Activated CD4-positive, CD25-positive, alpha-beta regulatory T cell (primary cell): ENCODE measurements at regions not wholly inside any gene's neighbourhood (a gene's known extent, or its start where the extent isn't known, plus 50 kb on each side); places are given as distances from the start of the nearest gene placed in this dataset.
"Not testable (repeated sequence)": the region's sequence is repeated elsewhere in the genome, so short reads cannot be mapped to it uniquely, and the experiment has no call there.

Experiments used
- DNase-seq, 4 experiments: peaks; one replicate each; lab custom pipeline; 2025; lab: John Stamatoyannopoulos, UW

GRCh38 chr17:34472363-34472762, 107.0 kb upstream of the TMEM132E start:
- DNase-seq = no peak

- not testable (repeated sequence) for DNase-seq
These were observed 108.1 kb upstream of the TMEM132E start for GRCh38 chr17:34471278-34471677.

GRCh38 chr17:34465789-34466188, 102.8 kb upstream of the CCL1 start:
- DNase-seq = no peak

GRCh38 chr17:34464812-34465211, 101.8 kb upstream of the CCL1 start:
- DNase-seq = no peak

- no peak for DNase-seq
These were observed 95.2 kb upstream of the CCL1 start for GRCh38 chr17:34458266-34458665.

- DNase-seq = no peak
These were observed 93.1 kb upstream of the CCL1 start for GRCh38 chr17:34456121-34456520.

- DNase-seq = no peak
These were observed 89.7 kb upstream of the CCL1 start for GRCh38 chr17:34452769-34453168.

- DNase-seq = no peak
These were observed 88.3 kb upstream of the CCL1 start for GRCh38 chr17:34451313-34451712.

- no peak for DNase-seq
These were observed 84.4 kb upstream of the CCL1 start for GRCh38 chr17:34447406-34447805.

GRCh38 chr17:34445101-34445500, 82.1 kb upstream of the CCL1 start:
- no peak for DNase-seq

GRCh38 chr17:34443619-34444469, 80.8 kb upstream of the CCL1 start:
- no peak for DNase-seq

GRCh38 chr17:34442387-34443111, 79.5 kb upstream of the CCL1 start:
- DNase-seq = no peak

- DNase-seq = no peak
These were observed 74.2 kb upstream of the CCL1 start for GRCh38 chr17:34437188-34437587.

- DNase-seq = no peak
These were observed 73.6 kb upstream of the CCL1 start for GRCh38 chr17:34436607-34437006.

GRCh38 chr17:34435182-34435928, 72.3 kb upstream of the CCL1 start:
- no peak for DNase-seq

GRCh38 chr17:34434052-34434451, 71.0 kb upstream of the CCL1 start:
- DNase-seq = no peak

GRCh38 chr17:34424814-34425491, 61.9 kb upstream of the CCL1 start:
- DNase-seq = no peak

- DNase-seq = no peak
These were observed 61.2 kb upstream of the CCL1 start for GRCh38 chr17:34423978-34424813.

- DNase-seq = not testable (repeated sequence)
These were observed 60.3 kb upstream of the CCL1 start for GRCh38 chr17:34423315-34423714.

GRCh38 chr17:34420900-34421299, 57.9 kb upstream of the CCL1 start:
- no peak for DNase-seq

GRCh38 chr17:34420254-34420766, 57.3 kb upstream of the CCL1 start:
- peak; percentile 4 to 50 (median 34) for DNase-seq
